Body of pancreas (tissue), 4 donors: ENCODE measurements at regions not wholly inside any gene's neighbourhood (a gene's known extent, or its start where the extent isn't known, plus 50 kb on each side); places are given as distances from the start of the nearest gene placed in this dataset.

Experiments
- CTCF ChIP-seq, 7 experiments: fragments of 450-650 bp in 4 of 7; fragments of 200-600 bp in 3 of 7; sonication (generic) in 3 of 7; IDR thresholded peaks; one replicate each; pipeline ENCODE4 v1.5.1; 2016 to 2019; ENCODE audit warnings: antibody characterized with exemption in 7 of 7
- POLR2A ChIP-seq, 3 donors: fragments of 450-650 bp; IDR thresholded peaks; one replicate each; pipeline ENCODE4 v1.6.1; 2016; ENCODE audit warnings: antibody characterized with exemption in 3 of 3, mild to moderate bottlenecking in 2 of 3

GRCh38 chr1:232227306-232227705, 402.6 kb downstream of the SIPA1L2 start:
- TF ChIP-seq POLR2A (IDR thresholded peaks at IDR 0.05), result no peak
- no peak for TF ChIP-seq CTCF (IDR thresholded peaks at IDR 0.05)
